ENCODE measurements at regions not wholly inside any gene's neighbourhood (a gene's known extent, or its start where the extent isn't known, plus 50 kb on each side); places are given as distances from the start of the nearest gene placed in this dataset.

DNA sequence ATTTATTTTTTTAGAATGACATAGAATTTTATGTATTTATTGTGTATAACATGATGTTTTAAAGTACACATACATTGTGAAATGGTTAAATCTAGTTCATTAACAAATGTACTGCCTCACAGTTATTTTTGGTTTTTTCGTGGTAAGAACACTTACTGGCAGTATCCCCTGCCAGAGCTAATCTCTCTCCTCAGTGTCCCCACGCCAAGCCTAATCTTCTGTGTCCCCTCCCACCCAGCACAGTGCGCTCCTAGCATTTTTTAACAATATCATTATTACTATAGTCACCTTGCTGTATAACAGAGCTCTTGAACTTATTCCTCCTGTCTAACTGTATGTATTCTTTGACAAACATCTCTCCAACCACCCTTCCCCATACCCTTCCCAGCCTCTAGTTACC, 333.2 kb downstream of the GABRB3 start:
- Histone ChIP-seq H3K9me3 (ENCODE audit: low read depth) (no peaks in the 10 kb centered on the region), H3K4me1 (ENCODE audit: insufficient read depth) (no peaks in the 10 kb centered on the region), H3K4me2 (no peak overlapping the region), H3K27me3 (no peaks in the 10 kb centered on the region), H2AFZ (no peak overlapping the region), H3K27ac (no peak overlapping the region), H3K79me2 (no peaks in the 10 kb centered on the region), H3K4me3 (no peak overlapping the region), H3K9me2 (replicated peaks; ENCODE audit: insufficient read depth) (no peaks in the 10 kb centered on the region), H4K20me1 (ENCODE audit: insufficient read depth, poor library complexity, severe bottlenecking) (no peaks in the 10 kb centered on the region), H3K36me3 (replicated peaks; ENCODE audit: insufficient read depth, low read depth) (no peaks in the 10 kb centered on the region)
- WGBS (ENCODE audit: low lambda C conversion rate, missing lambda C conversion rate) = 78% methylated on average over 3 of the region's 3 CpGs
- no peak for DNase-seq (ENCODE audit: low spot score)
- TF ChIP-seq EZH2phosphoT487 (IDR thresholded peaks at IDR 0.05; ENCODE audit: low read depth, severe bottlenecking, unreplicated experiment) = no peak

DNA sequence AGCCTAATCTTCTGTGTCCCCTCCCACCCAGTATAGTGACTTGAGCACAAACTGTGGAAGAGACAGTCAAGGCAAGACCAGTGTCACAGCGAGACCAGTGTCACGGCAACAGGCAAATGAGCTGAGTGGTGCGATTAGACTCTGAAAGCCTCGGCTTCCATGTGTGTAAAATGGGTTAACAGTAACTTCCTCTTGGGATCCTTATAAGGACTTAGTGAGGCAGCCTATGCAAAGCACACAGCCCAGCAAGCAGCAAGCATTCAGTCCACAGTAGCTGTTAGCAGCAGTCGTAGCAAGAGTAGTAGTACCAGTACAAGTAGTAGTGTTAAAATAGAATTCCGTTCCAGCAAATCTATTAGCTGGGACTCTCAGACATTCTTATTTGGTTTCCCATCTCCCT, 334.1 kb downstream of the GABRB3 start:
- DNase-seq (ENCODE audit: low spot score) = no peak
- no peak overlapping the region for H3K27ac ChIP-seq

DNA sequence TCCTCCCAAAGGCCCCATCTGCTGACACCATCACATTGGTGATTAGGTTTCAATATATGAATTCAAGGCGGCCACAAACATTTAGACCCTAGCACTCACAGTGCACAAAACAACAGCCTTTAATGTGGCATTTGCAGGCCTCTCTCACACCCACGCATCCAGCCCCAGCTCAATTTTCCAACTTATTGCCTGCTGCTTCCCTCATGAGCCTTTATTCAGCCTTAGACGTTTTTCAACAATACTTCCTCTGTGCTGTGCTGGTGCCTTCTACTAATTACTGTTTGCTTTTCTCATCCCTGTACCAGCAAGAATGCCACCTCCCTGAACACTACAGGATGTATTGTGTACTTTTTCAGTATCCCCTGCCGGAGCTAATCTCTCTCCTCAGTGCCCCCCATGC, 334.6 kb downstream of the GABRB3 start:
- Histone ChIP-seq H4K20me1 (ENCODE audit: insufficient read depth, poor library complexity, severe bottlenecking) (no peaks in the 10 kb centered on the region), H3K4me3 (no peak overlapping the region), H2AFZ (no peak overlapping the region), H3K27ac (no peak overlapping the region), H3K4me1 (ENCODE audit: insufficient read depth) (no peaks in the 10 kb centered on the region), H3K36me3 (replicated peaks; ENCODE audit: insufficient read depth, low read depth) (no peaks in the 10 kb centered on the region), H3K9me2 (replicated peaks; ENCODE audit: insufficient read depth) (no peaks in the 10 kb centered on the region), H3K4me2 (no peak overlapping the region), H3K79me2 (no peaks in the 10 kb centered on the region), H3K9me3 (ENCODE audit: low read depth) (no peaks in the 10 kb centered on the region), H3K27me3 (no peaks in the 10 kb centered on the region)
- WGBS (ENCODE audit: low lambda C conversion rate, missing lambda C conversion rate) = 67% methylated on average over 4 of the region's 4 CpGs
- no peak for DNase-seq (ENCODE audit: low spot score)
- TF ChIP-seq EZH2phosphoT487 (IDR thresholded peaks at IDR 0.05; ENCODE audit: low read depth, severe bottlenecking, unreplicated experiment) (no peak), EZH2 (IDR thresholded peaks at IDR 0.05; ENCODE audit: borderline replicate concordance) (no peak)
- TF ChIP-seq, protein P1, sequence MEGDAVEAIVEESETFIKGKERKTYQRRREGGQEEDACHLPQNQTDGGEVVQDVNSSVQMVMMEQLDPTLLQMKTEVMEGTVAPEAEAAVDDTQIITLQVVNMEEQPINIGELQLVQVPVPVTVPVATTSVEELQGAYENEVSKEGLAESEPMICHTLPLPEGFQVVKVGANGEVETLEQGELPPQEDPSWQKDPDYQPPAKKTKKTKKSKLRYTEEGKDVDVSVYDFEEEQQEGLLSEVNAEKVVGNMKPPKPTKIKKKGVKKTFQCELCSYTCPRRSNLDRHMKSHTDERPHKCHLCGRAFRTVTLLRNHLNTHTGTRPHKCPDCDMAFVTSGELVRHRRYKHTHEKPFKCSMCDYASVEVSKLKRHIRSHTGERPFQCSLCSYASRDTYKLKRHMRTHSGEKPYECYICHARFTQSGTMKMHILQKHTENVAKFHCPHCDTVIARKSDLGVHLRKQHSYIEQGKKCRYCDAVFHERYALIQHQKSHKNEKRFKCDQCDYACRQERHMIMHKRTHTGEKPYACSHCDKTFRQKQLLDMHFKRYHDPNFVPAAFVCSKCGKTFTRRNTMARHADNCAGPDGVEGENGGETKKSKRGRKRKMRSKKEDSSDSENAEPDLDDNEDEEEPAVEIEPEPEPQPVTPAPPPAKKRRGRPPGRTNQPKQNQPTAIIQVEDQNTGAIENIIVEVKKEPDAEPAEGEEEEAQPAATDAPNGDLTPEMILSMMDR (IDR thresholded peaks at IDR 0.05; ENCODE audit: poor library complexity) = no peak

More for the DNA sequence above, 334.1 kb downstream of the GABRB3 start:
- 80% methylated on average over 6 of the region's 6 CpGs for WGBS (ENCODE audit: low lambda C conversion rate, missing lambda C conversion rate)
- Histone ChIP-seq H2AFZ (no peak overlapping the region), H3K4me2 (no peak overlapping the region), H4K20me1 (ENCODE audit: insufficient read depth, poor library complexity, severe bottlenecking) (no peaks in the 10 kb centered on the region), H3K9me3 (ENCODE audit: low read depth) (no peaks in the 10 kb centered on the region), H3K9me2 (replicated peaks; ENCODE audit: insufficient read depth) (no peaks in the 10 kb centered on the region), H3K36me3 (replicated peaks; ENCODE audit: insufficient read depth, low read depth) (no peaks in the 10 kb centered on the region), H3K79me2 (no peaks in the 10 kb centered on the region), H3K4me3 (no peak overlapping the region), H3K4me1 (ENCODE audit: insufficient read depth) (no peaks in the 10 kb centered on the region), H3K27me3 (no peaks in the 10 kb centered on the region)
- no peak for TF ChIP-seq EZH2 (IDR thresholded peaks at IDR 0.05; ENCODE audit: borderline replicate concordance)
- no peak for TF ChIP-seq EZH2phosphoT487 (IDR thresholded peaks at IDR 0.05; ENCODE audit: low read depth, severe bottlenecking, unreplicated experiment)
- TF ChIP-seq, protein P1 (IDR thresholded peaks at IDR 0.05; ENCODE audit: poor library complexity) = no peak

DNA sequence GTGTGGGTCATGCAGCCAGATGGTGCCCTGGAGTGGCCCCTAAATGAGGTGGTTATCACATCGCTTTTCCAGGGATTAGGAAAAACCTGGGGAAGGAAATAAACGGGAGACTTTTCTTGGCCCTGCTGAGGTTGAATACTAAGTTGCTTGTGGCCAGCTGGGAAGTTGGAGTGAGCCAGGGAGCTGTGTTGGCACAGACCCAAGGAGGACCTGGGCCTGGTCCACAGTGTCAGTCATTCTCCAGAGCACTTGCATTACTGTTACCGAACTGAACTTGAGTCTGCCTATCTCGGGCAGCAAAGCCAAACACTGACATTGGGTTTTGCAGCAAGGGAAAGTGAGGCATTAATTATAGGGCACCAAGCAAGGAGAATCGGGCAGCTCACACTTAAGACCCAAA, 339.0 kb downstream of the GABRB3 start:
- TF ChIP-seq EZH2phosphoT487 (IDR thresholded peaks at IDR 0.05; ENCODE audit: low read depth, severe bottlenecking, unreplicated experiment) = no peak
- TF ChIP-seq, protein P1 (IDR thresholded peaks at IDR 0.05; ENCODE audit: poor library complexity) = no peak
- no peak for TF ChIP-seq EZH2 (IDR thresholded peaks at IDR 0.05; ENCODE audit: borderline replicate concordance)
- no peak overlapping the region for H2AFZ ChIP-seq
- H3K9me2 ChIP-seq (replicated peaks; ENCODE audit: insufficient read depth) = no peaks in the 10 kb centered on the region
- no peak overlapping the region for H3K27ac ChIP-seq
- DNase-seq (ENCODE audit: low spot score) = no peak
- no peaks in the 10 kb centered on the region for H3K36me3 ChIP-seq (replicated peaks; ENCODE audit: insufficient read depth, low read depth)
- WGBS (ENCODE audit: low lambda C conversion rate, missing lambda C conversion rate) = 87% methylated on average over 5 of the region's 5 CpGs
- H4K20me1 ChIP-seq (ENCODE audit: insufficient read depth, poor library complexity, severe bottlenecking) = no peaks in the 10 kb centered on the region
- H3K27me3 ChIP-seq = no peaks in the 10 kb centered on the region
- H3K4me1 ChIP-seq (ENCODE audit: insufficient read depth) = no peaks in the 10 kb centered on the region
- H3K4me3 ChIP-seq = no peak overlapping the region
- H3K79me2 ChIP-seq = no peaks in the 10 kb centered on the region
- no peaks in the 10 kb centered on the region for H3K9me3 ChIP-seq (ENCODE audit: low read depth)
- H3K4me2 ChIP-seq = no peak overlapping the region

Data from hepatocyte (in vitro differentiated cells).